ENCODE measurements at regions not wholly inside any gene's neighbourhood (a gene's known extent, or its start where the extent isn't known, plus 50 kb on each side); places are given as distances from the start of the nearest gene placed in this dataset.

DNA sequence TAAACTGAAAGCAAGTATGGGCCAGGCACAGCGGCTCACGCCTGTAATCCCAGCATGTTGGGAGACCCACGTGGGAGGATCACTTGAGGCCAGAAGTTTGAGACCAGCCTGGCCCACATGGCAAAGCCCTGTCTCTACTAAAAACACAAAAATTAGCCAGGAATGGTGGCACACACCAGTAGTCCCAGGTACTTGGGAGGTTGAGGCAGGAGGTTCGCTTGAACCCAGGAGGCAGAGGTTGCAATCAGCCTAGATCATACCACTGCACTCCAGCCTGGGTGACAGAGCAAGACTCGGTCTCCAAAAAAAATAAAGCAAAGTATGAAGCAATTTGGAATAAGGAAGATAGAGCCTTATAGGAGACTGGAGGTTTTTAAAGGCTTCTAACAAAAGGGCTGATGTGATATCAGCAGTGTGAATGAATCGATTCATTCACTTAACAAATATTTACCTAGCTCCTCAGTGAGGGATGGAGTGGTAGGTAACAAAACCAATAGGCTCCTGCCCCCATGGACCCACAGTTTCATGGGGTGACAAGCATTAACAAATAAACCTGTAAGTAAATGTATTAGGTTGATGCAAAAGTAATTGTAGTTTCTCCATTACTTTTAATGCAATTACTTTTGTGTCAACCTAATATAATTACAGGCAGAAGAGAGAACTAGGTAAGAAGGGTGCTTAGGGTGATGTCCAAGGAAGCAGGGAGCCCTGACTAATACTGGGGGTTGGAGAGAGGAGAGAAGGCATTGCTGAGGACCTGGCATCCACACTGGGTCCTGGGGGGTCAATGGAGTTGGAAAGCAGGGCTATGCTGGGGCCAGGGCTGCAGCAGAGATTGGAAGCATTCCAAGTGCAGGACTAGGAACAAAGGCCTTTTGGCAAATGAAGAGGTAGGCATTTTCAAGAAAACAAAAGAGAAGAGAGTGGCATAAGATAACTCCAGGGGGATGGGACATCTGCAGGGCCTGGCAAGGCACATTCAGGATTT, 195.4 kb upstream of the ARL4C start:
- peak; percentile 76 for DNase-seq

DNA sequence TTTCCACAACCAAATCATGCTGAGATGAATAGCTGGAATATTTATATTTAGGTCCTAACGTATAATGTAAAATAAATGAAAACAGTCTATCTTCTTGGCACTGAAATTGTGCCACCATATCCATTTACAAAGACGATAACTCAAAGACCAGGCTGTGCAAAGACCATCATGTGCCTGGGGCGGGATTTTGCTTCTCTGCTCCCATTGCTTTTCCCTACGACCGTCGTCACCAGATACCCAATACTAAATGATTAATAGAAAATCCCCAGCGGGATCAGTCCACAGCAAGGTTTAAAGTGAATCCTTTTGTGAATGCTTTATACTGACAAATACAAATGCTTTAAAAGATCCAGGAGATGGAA, 194.3 kb upstream of the ARL4C start:
- DNase-seq, result peak; percentile 97

- peak; percentile 97 for DNase-seq
Measured at GRCh38 chr2:234690569-234691213, 193.8 kb upstream of the ARL4C start.

DNA sequence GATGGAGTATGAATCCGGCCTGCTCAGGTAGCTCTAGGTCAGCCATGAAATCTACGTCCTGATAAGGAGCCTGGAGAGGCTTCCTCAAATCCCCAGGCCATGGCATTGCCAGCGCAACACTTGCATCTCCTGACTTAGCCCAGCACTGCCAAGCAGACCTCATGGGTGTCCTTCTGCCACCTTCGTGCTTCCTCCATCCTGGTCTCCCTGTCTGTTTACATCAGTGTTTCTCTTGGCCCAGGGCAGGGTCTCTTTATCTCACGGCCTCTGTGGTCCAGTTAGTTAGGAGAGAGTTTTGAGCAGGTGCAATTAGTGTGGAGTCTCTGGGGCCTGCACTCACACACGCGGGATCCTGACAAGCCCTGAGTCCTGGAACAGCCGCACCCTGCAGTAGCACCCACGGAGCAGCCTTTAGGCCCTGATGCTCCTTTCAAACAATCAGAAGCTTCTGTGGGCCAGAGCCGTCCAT, 193.1 kb upstream of the ARL4C start:
- no peak for DNase-seq

GRCh38 chr2:234687718-234688475, 191.0 kb upstream of the ARL4C start:
- no peak for DNase-seq

DNA sequence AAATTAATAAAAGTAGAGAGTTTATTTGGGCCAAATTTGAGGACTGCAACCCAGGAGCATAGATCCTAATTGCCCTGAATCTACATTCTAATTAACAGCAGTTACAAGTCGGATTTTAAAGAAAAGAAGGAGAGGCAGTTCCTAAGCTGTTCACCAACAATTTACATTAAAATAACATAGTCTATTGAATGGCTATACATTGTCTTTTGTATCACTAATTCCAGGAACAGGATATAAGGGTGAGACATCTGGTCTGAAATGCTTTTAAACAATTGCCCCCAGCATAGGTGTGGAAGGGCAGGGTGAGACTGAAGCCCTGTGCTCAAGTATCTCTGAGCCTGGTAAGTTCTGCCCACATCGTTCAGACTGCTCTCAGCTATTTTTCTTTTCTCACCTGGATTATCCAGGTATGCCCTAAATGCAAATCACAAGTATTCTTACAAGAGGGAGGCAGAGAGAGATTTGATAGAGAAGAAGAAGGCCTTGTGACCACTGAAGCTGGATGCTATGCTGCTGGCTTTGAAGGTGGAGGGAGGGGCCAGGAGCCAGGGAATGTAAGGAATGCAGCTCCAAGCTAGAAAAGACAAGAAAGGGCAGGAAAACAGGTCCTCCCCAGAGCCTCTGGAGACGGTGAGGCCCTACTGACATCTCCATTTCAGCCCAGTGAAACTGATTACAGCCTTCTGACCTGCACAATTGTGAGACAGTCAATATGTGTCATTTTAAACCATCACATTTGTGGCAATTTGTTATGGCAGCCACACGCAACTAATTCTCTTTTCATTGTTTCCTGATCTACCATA, 189.4 kb upstream of the ARL4C start:
- no peak for DNase-seq

DNA sequence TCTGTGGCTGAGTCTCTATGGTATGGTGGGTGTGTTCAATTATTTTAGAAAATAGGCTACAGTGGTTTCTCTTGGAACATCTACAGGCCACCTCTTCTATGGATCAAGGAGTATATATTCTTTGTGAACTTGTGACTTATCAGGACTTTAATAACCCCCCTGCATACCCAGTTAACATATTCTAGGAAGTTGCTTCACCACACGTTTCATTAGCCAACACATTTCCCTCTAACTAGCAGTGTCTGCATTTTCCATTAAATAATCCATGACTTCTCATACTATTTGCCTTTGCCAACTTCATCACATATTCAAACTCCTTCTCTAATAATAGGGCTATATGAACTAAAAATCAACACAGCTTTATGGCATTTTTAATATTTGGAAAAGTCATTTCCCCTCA, 187.6 kb upstream of the ARL4C start:
- no peak for DNase-seq

DNA sequence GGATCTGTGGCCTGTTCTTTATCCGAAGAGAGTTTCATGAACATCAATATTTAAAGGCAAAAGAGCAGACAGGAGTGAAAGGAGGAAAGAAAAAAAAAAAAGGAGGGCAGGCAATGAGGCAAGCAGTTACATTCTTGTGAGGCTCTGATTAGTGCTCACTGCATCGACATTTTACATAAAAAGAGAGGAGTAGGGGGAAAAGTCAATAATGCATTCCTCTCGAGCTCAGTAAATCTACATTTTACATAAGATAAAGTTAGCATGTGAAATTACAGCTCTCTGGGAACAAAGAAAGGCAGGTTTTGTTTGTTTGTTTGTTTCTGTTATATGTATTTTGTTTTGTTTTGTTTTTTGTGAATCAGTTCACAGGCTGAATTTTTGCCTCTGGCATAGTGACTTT, 187.1 kb upstream of the ARL4C start:
- DNase-seq, result no peak

DNA sequence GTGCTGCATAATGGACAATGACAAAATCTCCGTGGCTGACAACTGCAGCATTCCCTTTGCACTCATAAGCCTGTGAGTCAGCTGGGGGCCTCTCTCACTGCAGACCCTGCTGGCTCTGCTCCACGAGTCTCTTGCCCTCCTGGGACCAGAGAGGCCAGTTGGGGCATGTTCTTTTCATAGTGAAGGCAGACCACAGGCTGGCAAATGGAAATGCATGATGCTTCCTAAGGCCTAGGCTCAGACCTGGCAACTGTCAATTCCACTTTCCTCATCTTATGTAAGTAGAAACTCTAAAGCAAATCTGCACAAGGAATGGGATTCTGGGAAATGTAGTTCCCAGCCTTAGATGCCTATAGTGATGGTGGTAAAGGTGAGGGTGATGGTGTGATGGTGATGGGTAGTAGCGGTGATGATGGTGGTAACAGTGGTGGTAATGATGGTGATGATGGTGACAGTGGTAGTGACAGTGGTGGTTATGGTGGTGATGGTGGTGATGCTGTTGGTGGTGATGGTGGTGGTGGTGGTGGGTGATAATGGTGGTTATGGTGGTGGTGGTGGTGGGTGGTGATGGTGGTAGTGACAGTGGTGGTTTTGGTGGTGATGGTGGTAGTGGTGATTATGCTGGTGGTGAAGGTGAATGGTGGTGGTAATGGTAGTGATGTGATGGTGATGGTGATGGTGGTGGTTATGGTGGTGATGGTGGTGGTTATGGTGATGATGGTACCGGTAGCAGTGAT, 185.8 kb upstream of the ARL4C start:
- DNase-seq, result no peak

DNA sequence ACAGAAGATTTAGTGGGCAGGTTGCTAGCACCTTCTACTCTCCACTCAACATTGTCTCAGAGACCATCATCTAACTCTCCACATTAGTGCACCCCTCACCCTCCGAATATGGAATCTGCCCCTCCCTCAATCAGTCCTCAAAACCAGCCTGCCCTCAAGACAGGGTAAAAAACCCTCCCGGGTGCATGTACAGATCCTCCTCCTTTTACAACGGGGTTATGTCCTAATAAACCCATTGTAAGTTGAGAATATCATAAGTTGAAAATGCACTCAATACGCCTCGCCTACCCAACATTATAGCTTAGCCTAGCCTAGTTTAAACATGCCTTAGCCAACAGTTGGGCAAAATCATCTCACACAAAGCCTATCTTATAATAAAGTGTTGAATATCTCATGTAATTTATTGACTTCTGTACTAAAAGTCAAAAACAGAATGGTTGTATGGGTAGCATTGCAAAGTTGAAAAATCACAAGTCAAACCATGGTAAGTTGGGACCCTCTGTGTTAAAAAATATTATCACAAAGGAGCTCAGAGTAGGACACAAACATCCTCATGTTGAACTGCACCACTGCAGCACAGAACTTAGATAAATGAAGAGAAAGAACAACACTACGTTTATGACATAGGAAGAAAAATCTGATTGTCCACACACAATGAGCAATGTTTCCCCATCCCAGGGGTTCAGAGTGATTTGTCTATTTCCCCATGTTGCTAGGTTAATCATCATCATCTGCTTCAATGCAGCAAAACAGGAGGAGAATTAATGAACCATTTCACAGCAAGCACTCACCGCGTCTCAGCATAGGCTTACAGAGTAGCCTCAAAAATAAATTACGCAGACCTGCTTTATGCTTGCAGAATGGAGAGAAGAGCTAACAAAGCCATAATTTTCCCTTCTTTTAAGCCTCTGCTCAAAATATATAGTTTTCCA, 184.1 kb upstream of the ARL4C start:
- no peak for DNase-seq

DNA sequence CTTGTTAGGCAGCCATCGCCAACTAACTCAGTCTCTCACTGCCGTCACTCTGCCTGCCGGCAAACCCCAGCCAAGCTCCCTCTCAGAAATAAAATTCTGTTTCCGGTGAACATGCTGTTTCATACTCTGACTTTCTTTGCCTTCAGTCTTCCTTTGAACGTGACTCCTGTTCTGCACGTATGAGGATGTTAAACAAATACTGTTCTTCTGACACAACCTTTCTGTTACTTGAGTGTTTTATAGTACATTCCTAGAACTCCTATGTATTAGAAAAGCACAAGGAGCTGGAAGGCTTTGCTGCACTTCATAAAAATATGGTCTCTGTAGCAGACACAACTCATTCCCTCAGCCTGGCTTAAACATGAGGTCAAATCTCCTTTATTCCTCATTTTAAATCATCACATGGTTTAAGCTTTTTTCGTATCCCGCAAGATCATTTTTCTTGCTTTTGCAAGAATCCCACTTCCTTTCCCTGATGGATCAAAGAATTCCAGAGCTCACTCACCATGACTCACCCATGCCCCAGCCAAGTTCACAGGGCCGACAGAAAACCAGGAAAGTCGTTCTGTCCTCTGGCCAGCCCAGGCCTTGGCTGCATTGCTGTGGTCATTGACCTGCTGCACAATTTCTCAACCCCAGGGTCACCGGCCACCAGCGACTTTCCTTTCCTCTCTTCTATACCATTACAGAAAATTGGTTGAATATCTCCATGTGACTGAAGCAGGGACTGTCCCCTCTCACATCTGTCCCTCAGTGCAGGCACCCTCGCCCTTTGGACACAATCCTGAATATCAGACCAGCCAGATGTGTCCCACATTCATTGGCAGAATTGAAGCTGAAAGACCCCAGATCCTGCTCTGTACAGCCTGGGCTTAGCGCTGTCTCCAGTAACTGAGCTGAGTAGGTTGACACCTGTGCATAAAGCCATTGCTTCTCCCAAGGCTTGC, 183.1 kb upstream of the ARL4C start:
- DNase-seq, result no peak

- DNase-seq, result no peak
Measured at GRCh38 chr2:234679301-234679740, 182.4 kb upstream of the ARL4C start.

GRCh38 chr2:234678711-234679110, 181.8 kb upstream of the ARL4C start:
- DNase-seq, result no peak

DNA sequence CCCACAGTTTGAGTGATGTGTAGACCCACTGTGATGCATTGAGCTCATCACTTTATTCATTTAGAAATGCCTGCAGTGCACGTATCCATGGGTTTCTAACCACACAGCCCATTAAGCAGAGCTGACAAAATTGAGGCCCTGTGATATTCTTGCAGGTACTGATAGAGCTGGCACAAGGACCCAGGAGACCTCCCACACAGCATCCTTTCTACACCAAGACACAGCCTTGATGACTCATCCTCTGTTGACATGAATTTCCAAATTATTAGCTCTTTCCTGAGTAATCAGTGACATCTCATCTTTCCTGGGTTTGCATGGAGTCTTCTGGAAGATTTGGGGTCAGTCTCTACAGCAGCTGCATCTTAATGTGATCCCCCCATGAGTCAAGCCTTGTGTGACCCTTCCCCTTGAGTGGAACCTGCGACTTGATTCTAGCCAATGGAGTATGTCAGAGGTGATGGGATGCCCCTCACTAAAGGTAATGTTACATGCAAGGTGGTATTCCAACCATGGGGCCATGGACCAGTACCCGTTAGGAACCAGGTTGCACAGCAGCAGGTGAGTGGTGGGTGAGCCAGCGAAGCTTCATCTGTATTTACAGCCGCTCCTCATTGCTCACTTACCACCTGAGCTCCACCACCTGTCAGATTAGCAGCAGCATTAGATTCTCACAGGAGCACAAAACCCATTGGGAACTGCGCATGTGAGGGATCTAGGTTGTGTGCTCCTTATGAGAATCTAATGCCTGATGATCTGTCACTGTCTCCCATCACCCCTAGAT, 181.1 kb upstream of the ARL4C start:
- DNase-seq, result no peak

GRCh38 chr2:234676783-234677450, 180.0 kb upstream of the ARL4C start:
- no peak for DNase-seq

- DNase-seq, result peak; percentile 64
Measured at GRCh38 chr2:234676109-234676782, 179.4 kb upstream of the ARL4C start.

GRCh38 chr2:234674781-234675201, 177.9 kb upstream of the ARL4C start:
- no peak for DNase-seq

Data from NCI-H1092 treated with DMSO at 0.1 percent for 48 hours (cell line).